Stromal cell of bone marrow (primary cell): ENCODE measurements at regions not wholly inside any gene's neighbourhood (a gene's known extent, or its start where the extent isn't known, plus 50 kb on each side); places are given as distances from the start of the nearest gene placed in this dataset.
"Not testable (repeated sequence)": the region's sequence is repeated elsewhere in the genome, so short reads cannot be mapped to it uniquely, and the experiment has no call there.

ENCODE experiments used
- DNase-seq: peaks from one replicate; pipeline ENCODE4 v3.0.0-alpha.2; 2012; ENCODE audit warnings: low read depth

DNA sequence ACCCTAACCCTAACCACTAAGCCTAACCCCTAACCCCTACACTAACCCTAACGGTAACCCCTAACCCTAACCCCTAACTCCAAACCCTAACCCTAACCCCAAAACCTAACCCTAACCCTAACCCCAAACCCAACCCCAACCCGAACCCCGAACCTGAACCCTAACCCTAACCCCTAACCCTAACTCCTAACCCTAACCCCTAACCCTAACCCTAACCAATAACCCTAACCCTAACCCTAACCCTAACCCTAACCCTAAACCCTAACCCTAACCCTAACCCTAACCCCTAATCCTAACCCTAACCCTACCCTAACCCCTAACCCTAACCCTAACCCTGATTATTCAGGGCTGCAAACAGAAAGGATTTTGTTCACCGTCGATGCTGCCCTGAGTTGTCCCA lies 144.6 kb upstream of the DUSP22 start:
- DNase-seq: not testable (repeated sequence)

DNA sequence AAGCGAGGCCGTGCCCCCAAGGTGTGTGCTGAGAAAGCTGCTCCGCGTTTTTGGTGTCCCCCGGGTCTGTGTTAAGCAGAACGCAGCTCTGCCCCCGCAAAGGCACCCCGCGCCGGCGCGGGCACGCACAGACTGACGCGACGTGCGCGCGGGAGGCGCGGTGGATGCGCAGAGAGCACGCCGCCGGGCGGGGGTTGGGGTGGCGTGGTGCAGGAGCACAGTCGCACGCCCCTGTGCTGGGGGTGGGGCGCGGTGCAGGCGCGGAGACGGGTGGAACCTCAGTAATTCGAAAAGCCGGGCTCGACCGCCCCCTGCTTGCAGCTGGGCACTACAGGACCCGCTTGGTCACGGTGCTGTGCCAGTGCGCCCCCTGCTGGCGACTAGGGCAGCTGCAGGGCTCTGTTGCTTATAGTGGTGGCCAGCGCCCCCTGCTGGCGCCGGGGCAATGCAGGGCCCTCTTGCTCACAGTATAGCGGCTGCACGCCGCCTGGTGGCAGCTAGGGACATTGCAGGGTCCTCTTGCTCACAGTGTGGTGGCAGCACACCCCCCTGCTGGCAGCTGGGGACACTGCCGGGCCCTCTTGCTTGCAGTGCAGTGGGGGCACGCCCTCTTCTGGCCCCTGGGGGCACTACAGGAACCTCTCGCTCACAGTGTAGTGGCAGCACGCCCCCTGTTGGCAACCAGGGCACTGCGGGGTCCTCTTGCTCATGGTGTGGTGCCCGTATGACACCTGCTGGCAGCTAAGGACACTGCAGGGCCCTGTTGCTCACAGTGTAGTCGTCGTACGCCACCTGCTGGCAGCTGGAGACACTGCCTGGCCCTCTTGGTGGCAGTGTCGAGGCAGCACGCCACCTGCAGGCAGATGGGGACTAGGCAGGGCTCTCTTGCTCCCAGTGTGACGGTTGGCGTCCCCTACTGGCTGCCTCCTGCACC lies 144.0 kb upstream of the DUSP22 start:
- not testable (repeated sequence) for DNase-seq

- DNase-seq: not testable (repeated sequence)
Measured at GRCh38 chr6:150147-150546, 142.1 kb upstream of the DUSP22 start.

- DNase-seq: not testable (repeated sequence)
Measured at GRCh38 chr6:152436-152835, 139.9 kb upstream of the DUSP22 start.

GRCh38 chr6:153026-153425 lies 139.3 kb upstream of the DUSP22 start:
- not testable (repeated sequence) for DNase-seq

- not testable (repeated sequence) for DNase-seq
Measured at GRCh38 chr6:153867-154266, 138.4 kb upstream of the DUSP22 start.

- not testable (repeated sequence) for DNase-seq
Measured at GRCh38 chr6:154321-155092, 137.8 kb upstream of the DUSP22 start.

GRCh38 chr6:156010-156409 lies 136.3 kb upstream of the DUSP22 start:
- no peak for DNase-seq

GRCh38 chr6:156441-157140 lies 135.7 kb upstream of the DUSP22 start:
- not testable (repeated sequence) for DNase-seq

DNA sequence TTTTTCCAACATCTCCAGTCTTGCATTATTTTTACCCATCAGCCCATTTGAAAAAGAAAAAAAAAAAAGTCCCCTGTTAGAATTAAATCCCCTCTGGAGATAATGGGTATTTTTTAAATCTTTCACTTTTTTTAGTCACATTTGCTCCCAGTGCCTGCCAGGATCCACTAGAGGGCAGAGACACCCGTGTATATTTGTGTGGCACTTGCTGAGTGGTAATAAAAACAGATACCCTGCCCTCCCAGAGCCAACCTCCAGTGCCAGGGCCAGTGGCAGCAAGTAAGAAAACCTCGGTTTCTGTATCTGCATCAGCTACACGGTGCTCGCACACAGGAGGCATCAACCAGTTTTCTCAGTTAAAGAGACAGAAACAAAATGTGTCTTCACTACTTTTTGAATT lies 135.1 kb upstream of the DUSP22 start:
- not testable (repeated sequence) for DNase-seq

GRCh38 chr6:161657-162056 lies 130.6 kb upstream of the DUSP22 start:
- not testable (repeated sequence) for DNase-seq

DNA sequence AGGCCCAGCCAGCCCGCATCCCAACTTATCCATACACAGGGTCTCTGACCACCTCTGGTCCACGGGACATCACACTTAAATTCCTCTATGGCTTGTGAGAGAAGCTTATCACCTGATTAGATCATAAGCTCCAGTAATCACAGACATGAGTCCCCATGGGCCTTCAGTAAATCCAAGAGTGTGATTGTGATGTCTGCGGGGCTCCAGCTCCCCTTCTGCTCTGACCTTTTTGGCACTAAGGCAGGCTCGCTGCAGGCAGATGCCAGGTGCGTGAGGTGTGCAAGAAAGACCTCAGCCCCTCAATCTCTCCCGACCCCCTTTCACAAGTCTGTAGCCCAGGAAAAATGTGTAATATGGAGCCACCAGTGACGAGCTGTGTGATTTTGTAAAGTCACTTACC lies 127.6 kb upstream of the DUSP22 start:
- DNase-seq: no peak

GRCh38 chr6:165263-165662 lies 127.0 kb upstream of the DUSP22 start:
- DNase-seq: no peak

DNA sequence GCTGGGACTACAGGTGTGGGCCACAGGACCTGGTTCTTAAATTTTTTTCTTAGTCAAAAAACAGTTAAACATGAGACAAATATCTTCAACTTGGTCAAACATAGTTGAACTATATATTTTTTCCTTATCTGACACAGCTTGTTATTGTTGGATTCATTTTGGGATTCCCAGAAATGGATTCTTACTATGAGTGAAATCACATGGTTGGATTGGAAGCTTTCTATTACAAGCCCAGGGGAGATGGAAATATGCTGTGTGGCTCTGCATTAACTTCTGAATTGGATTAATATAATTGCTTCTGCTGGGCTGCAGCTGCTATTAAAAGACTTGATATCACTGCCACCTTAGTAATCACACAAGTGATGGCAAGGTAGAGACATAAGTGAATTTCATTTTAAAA lies 126.4 kb upstream of the DUSP22 start:
- DNase-seq: no peak

GRCh38 chr6:168865-169455 lies 123.3 kb upstream of the DUSP22 start:
- DNase-seq: no peak

- DNase-seq: no peak
Measured at GRCh38 chr6:174036-174435, 118.3 kb upstream of the DUSP22 start.

DNA sequence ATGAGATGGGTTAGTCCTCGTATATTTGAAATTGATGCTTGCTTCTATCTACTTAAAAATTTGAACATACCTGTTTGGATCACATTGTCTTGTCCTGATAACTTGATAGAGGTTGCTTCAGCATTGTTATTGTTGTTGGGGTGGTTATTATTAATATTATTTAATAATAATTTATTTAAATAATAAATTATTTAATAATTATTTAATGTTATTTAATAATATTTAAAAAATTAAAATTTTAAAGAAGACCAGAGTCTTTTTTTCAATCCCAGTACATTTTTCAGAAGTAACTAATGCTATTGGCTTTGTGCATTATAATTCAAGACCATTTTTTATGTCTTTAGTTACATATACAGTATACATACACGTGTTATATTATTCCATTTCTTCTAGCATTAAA lies 116.6 kb upstream of the DUSP22 start:
- no peak for DNase-seq

- no peak for DNase-seq
Measured at GRCh38 chr6:176766-177165, 115.5 kb upstream of the DUSP22 start.

- no peak for DNase-seq
Measured at GRCh38 chr6:178119-178518, 114.2 kb upstream of the DUSP22 start.

DNA sequence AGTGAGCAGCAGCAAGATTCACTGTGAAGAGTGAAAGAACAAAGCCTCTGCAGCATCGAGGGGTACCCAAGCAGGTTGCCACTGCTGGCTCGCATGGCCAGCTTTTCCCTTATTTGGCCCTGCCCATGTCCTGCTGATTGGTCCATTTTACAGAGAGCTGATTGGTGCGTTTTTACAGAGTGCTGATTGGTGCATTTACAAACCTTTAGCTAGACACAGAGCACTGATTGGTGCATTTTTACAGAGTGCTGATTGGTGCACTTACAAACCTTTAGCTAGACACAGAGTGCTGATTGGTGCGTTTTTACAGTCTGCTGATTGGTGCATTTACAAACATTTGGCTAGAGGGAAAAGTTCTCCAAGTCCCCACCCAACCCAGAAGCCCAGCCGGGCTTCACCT lies 113.4 kb upstream of the DUSP22 start:
- not testable (repeated sequence) for DNase-seq

GRCh38 chr6:179340-179950 lies 112.8 kb upstream of the DUSP22 start:
- no peak for DNase-seq
